IPS DF 6.9 (cell line): ENCODE measurements at regions not wholly inside any gene's neighbourhood (a gene's known extent, or its start where the extent isn't known, plus 50 kb on each side); places are given as distances from the start of the nearest gene placed in this dataset.

Experiments used
- DNase-seq: peaks from one replicate; pipeline ENCODE4 v3.0.0-alpha.2; 2013; ENCODE audit warnings: low read depth, low spot score
- H3K27ac ChIP-seq: one replicate; pipeline ENCODE4 v1.5.1; 2013; ENCODE audit warnings: low read length, control low read depth
- H3K27me3 ChIP-seq: 2 replicates; pipeline ENCODE4 v1.6.1; 2013; ENCODE audit warnings: mild to moderate bottlenecking, low read length; ENCODE audit not compliant: control insufficient read depth, insufficient read depth
- H3K36me3 ChIP-seq: 2 replicates; pipeline ENCODE4 v1.6.1; 2013; ENCODE audit warnings: low read length; ENCODE audit not compliant: control insufficient read depth, insufficient read depth
- H3K4me1 ChIP-seq: 2 replicates; pipeline ENCODE4 v1.6.1; 2013; ENCODE audit warnings: low read length; ENCODE audit not compliant: control insufficient read depth, insufficient read depth
- H3K4me3 ChIP-seq: 2 replicates; pipeline ENCODE4 v1.5.1; 2013; ENCODE audit warnings: mild to moderate bottlenecking, low read length
- H3K9me3 ChIP-seq: 2 replicates; pipeline ENCODE4 v1.6.1; 2013; ENCODE audit warnings: low read length, inconsistent platforms; ENCODE audit not compliant: control insufficient read depth, insufficient read depth
- WGBS: extraction: QIAGEN DNeasy Blood & Tissue Kit; methylation state at CpG from one replicate; pipeline ENCODE4 v1.1.7; 2013; ENCODE audit warnings: mixed read lengths, missing lambda C conversion rate; ENCODE audit not compliant: insufficient read length, insufficient coverage; 5-methylcytosine and 5-hydroxymethylcytosine counted together

GRCh38 chr5:19169426-19169825 lies 818.6 kb downstream of the CDH18 start:
- no peak overlapping the region for H3K4me3 ChIP-seq
- no peak overlapping the region for H3K27ac ChIP-seq

GRCh38 chr5:19172926-19173470 lies 815.0 kb downstream of the CDH18 start:
- Histone ChIP-seq H3K36me3 (no peaks in the 10 kb centered on the region), H3K27me3 (no peaks in the 10 kb centered on the region), H3K4me1 (no peaks in the 10 kb centered on the region), H3K4me3 (no peak overlapping the region), H3K9me3 (no peaks in the 10 kb centered on the region), H3K27ac (no peak overlapping the region)
- DNase-seq = no peak
- 100% methylated on average over 1 of the region's 6 CpGs for WGBS

More at GRCh38 chr5:19169426-19169825, 818.6 kb downstream of the CDH18 start:
- no peaks in the 10 kb centered on the region for H3K27me3 ChIP-seq
- no peaks in the 10 kb centered on the region for H3K4me1 ChIP-seq
- no peaks in the 10 kb centered on the region for H3K9me3 ChIP-seq
- no peaks in the 10 kb centered on the region for H3K36me3 ChIP-seq
- no peak for DNase-seq

- Histone ChIP-seq H3K4me1 (no peaks in the 10 kb centered on the region), H3K27ac (no peak overlapping the region), H3K27me3 (no peaks in the 10 kb centered on the region), H3K9me3 (no peaks in the 10 kb centered on the region), H3K4me3 (no peak overlapping the region), H3K36me3 (no peaks in the 10 kb centered on the region)
- WGBS = no CpG with 5 or more reads among the region's 3 CpGs
- DNase-seq = no peak
Observed at GRCh38 chr5:19175776-19176570, 812.0 kb downstream of the CDH18 start.

- DNase-seq = no peak
- Histone ChIP-seq H3K9me3 (no peaks in the 10 kb centered on the region), H3K4me1 (no peaks in the 10 kb centered on the region), H3K36me3 (no peaks in the 10 kb centered on the region), H3K4me3 (no peak overlapping the region), H3K27me3 (no peaks in the 10 kb centered on the region), H3K27ac (no peak overlapping the region)
- WGBS = no CpG with 5 or more reads among the region's 1 CpG
Observed at GRCh38 chr5:19179571-19179970, 808.4 kb downstream of the CDH18 start.

GRCh38 chr5:19189176-19189575 lies 798.8 kb downstream of the CDH18 start:
- H3K9me3 ChIP-seq = no peaks in the 10 kb centered on the region
- H3K4me1 ChIP-seq = no peaks in the 10 kb centered on the region
- H3K36me3 ChIP-seq = no peaks in the 10 kb centered on the region
- DNase-seq = no peak
- WGBS = no CpG with 5 or more reads among the region's 2 CpGs
- H3K27me3 ChIP-seq = no peaks in the 10 kb centered on the region
- H3K27ac ChIP-seq = no peak overlapping the region
- no peak overlapping the region for H3K4me3 ChIP-seq

GRCh38 chr5:19193631-19194030 lies 794.4 kb downstream of the CDH18 start:
- no peaks in the 10 kb centered on the region for H3K27me3 ChIP-seq
- H3K36me3 ChIP-seq = no peaks in the 10 kb centered on the region
- H3K4me3 ChIP-seq = no peak overlapping the region
- H3K27ac ChIP-seq = no peak overlapping the region
- no peak for DNase-seq
- H3K9me3 ChIP-seq = no peaks in the 10 kb centered on the region
- H3K4me1 ChIP-seq = no peaks in the 10 kb centered on the region
- WGBS = no CpG with 5 or more reads among the region's 2 CpGs

- Histone ChIP-seq H3K4me3 (no peak overlapping the region), H3K4me1 (no peaks in the 10 kb centered on the region), H3K27me3 (no peaks in the 10 kb centered on the region), H3K36me3 (no peaks in the 10 kb centered on the region), H3K27ac (no peak overlapping the region), H3K9me3 (no peaks in the 10 kb centered on the region)
- DNase-seq = no peak
Observed at GRCh38 chr5:19196631-19197030, 791.4 kb downstream of the CDH18 start.

- Histone ChIP-seq H3K27me3 (no peaks in the 10 kb centered on the region), H3K9me3 (no peaks in the 10 kb centered on the region), H3K36me3 (no peaks in the 10 kb centered on the region), H3K4me1 (no peaks in the 10 kb centered on the region), H3K27ac (no peak overlapping the region), H3K4me3 (no peak overlapping the region)
- no peak for DNase-seq
- WGBS = no CpG with 5 or more reads among the region's 6 CpGs
Observed at GRCh38 chr5:19200251-19200650, 787.7 kb downstream of the CDH18 start.

- H3K27me3 ChIP-seq = no peaks in the 10 kb centered on the region
- WGBS = no CpG with 5 or more reads among the region's 4 CpGs
- no peaks in the 10 kb centered on the region for H3K9me3 ChIP-seq
- H3K36me3 ChIP-seq = no peaks in the 10 kb centered on the region
- no peak overlapping the region for H3K4me3 ChIP-seq
- no peak overlapping the region for H3K27ac ChIP-seq
- no peaks in the 10 kb centered on the region for H3K4me1 ChIP-seq
- DNase-seq = no peak
Observed at GRCh38 chr5:19208397-19208796, 779.6 kb downstream of the CDH18 start.

GRCh38 chr5:19210886-19211285 lies 777.1 kb downstream of the CDH18 start:
- no peaks in the 10 kb centered on the region for H3K36me3 ChIP-seq
- no CpG with 5 or more reads among the region's 1 CpG for WGBS
- no peak for DNase-seq
- H3K9me3 ChIP-seq = no peaks in the 10 kb centered on the region
- H3K27me3 ChIP-seq = no peaks in the 10 kb centered on the region
- no peak overlapping the region for H3K27ac ChIP-seq
- no peak overlapping the region for H3K4me3 ChIP-seq
- H3K4me1 ChIP-seq = no peaks in the 10 kb centered on the region
